HCT116 (cell line): ENCODE measurements at regions not wholly inside any gene's neighbourhood (a gene's known extent, or its start where the extent isn't known, plus 50 kb on each side); places are given as distances from the start of the nearest gene placed in this dataset.

ENCODE experiments used
- ATAC-seq: fragments of 200-7000 bp; cut with Tn5 transposase; 2 replicates; pipeline ENCODE4 v1.9.1; 2020; ENCODE audit warnings: mild to moderate bottlenecking, moderate library complexity
- BruUV-seq: library from RNA; stranded (reverse); fragments of 400-500 nt; replicated peaks from 2 replicates; lab custom pipeline; 2021; lab: Mats Ljungman, UMichigan
- CTCF ChIA-PET: fragments of 300-600 bp; sonication (Branson Sonifier 250); formaldehyde crosslinking; loops from one replicate; lab custom pipeline; 2021; ENCODE audit warnings: antibody characterized with exemption; lab: Charles Lee
- POLR2A ChIA-PET: fragments of 300-600, 350-600 bp; sonication (Branson Sonifier 250); formaldehyde crosslinking; loops from one replicate; lab custom pipeline; 2021; ENCODE audit warnings: antibody characterized with exemption; lab: Charles Lee
- RAD21 ChIA-PET, 2 experiments: fragments of 300-600 bp; sonication (Branson Sonifier 250); formaldehyde crosslinking; loops; one replicate each; lab custom pipeline; 2023; ENCODE audit warnings: low total read pairs in 2 of 2; ENCODE audit not compliant: uncharacterized antibody in 2 of 2, unreplicated experiment in 2 of 2, low non-redundant PET in 1 of 2; lab: Charles Lee
- DNase-seq: peaks from one replicate; pipeline ENCODE4 v3.0.0-alpha.2; 2010; ENCODE audit warnings: low read depth, low spot score
- H2AFZ ChIP-seq: fragments of 200-600 bp; shearing (Covaris generic), sonication (generic); 2 replicates; pipeline ENCODE4 v1.6.1; 2017; ENCODE audit warnings: low read depth, mixed run types, mixed read lengths, antibody characterized with exemption, low read length; ENCODE audit not compliant: poor library complexity, severe bottlenecking
- H3K27ac ChIP-seq: 2 replicates; pipeline ENCODE4 v1.5.1; 2012; ENCODE audit warnings: low read depth, low read length
- H3K27me3 ChIP-seq: fragments of 200-600 bp; sonication (generic); 2 replicates; pipeline ENCODE4 v1.6.1; 2016; ENCODE audit warnings: mixed run types, low read length, mixed read lengths; ENCODE audit not compliant: insufficient read depth
- H3K36me3 ChIP-seq, 2 experiments: fragments of 200-500 bp in 1 of 2; fragments of 200-600 bp in 1 of 2; sonication (Bioruptor generic) in 1 of 2; sonication (generic) in 1 of 2; 2 replicates each; pipeline versions ENCODE4 v1.5.1 to v1.6.1; 2014 to 2016; ENCODE audit warnings: low read length in 2 of 2, inconsistent platforms in 1 of 2, mixed read lengths in 1 of 2, mixed run types in 1 of 2; ENCODE audit not compliant: insufficient read depth in 2 of 2, control insufficient read depth in 1 of 2
- H3K4me1 ChIP-seq, 2 experiments: fragments of 200-600 bp in 1 of 2; sonication (generic) in 1 of 2; 2 replicates each; pipeline versions ENCODE4 v1.5.1 to v1.6.1; 2012 to 2017; ENCODE audit warnings: low read length in 2 of 2, inconsistent platforms in 1 of 2, mild to moderate bottlenecking in 1 of 2, mixed read lengths in 1 of 2, mixed run types in 1 of 2, moderate library complexity in 1 of 2; ENCODE audit not compliant: insufficient read depth in 2 of 2, control insufficient read depth in 1 of 2
- H3K4me2 ChIP-seq: fragments of 200-600 bp; sonication (generic); 2 replicates; pipeline ENCODE4 v1.6.1; 2017; ENCODE audit warnings: mixed run types, low read length, mixed read lengths
- H3K4me3 ChIP-seq, 2 experiments: fragments of 200-600 bp in 1 of 2; sonication (generic) in 1 of 2; replicated peaks in 1 of 2; 2 replicates each; pipeline ENCODE4 v1.5.1; 2011 to 2016; ENCODE audit warnings: low read length in 2 of 2, control low read depth in 1 of 2, low read depth in 1 of 2, mild to moderate bottlenecking in 1 of 2, mixed read lengths in 1 of 2, mixed run types in 1 of 2
- H3K79me2 ChIP-seq: fragments of 200-600 bp; sonication (generic); 2 replicates; pipeline ENCODE4 v1.6.1; 2017; ENCODE audit warnings: mild to moderate bottlenecking, mixed run types, low read length, moderate library complexity, mixed read lengths; ENCODE audit not compliant: insufficient read depth
- H3K9ac ChIP-seq: fragments of 200-600 bp; sonication (generic); 2 replicates; pipeline ENCODE4 v1.6.1; 2016; ENCODE audit warnings: low read length, mixed read lengths
- H3K9me2 ChIP-seq: fragments of 200-600 bp; sonication (generic), shearing (Covaris generic); 2 replicates; pipeline ENCODE4 v1.6.1; 2017; ENCODE audit warnings: mixed run types, mild to moderate bottlenecking, moderate library complexity; ENCODE audit not compliant: insufficient read depth
- H3K9me3 ChIP-seq, 2 experiments: fragments of 200-500 bp in 1 of 2; fragments of 200-600 bp in 1 of 2; sonication (Bioruptor generic) in 1 of 2; sonication (generic) in 1 of 2; 2 replicates each; pipeline ENCODE4 v1.6.1; 2014 to 2017; ENCODE audit warnings: low read length in 2 of 2, mixed read lengths in 2 of 2, inconsistent platforms in 1 of 2, low read depth in 1 of 2, mild to moderate bottlenecking in 1 of 2, mixed run types in 1 of 2, moderate library complexity in 1 of 2; ENCODE audit not compliant: control insufficient read depth in 1 of 2, insufficient read depth in 1 of 2
- H4K20me1 ChIP-seq: fragments of 200-600 bp; sonication (generic), shearing (Covaris generic); 2 replicates; pipeline ENCODE4 v1.6.1; 2017; ENCODE audit warnings: mixed run types, mild to moderate bottlenecking, moderate library complexity; ENCODE audit not compliant: insufficient read depth
- CBX3 ChIP-seq: IDR thresholded peaks from 2 replicates; pipeline ENCODE4 v1.6.1; 2012; ENCODE audit warnings: low read depth
- CEBPB ChIP-seq: IDR thresholded peaks from 2 replicates; pipeline ENCODE4 v1.6.1; 2012; ENCODE audit warnings: low read depth
- EGR1 ChIP-seq: IDR thresholded peaks from 2 replicates; pipeline ENCODE4 v1.6.1; 2012; ENCODE audit warnings: low read depth
- ELF1 ChIP-seq: IDR thresholded peaks from 2 replicates; pipeline ENCODE4 v1.6.1; 2012; ENCODE audit warnings: low read depth, borderline replicate concordance
- EZH2phosphoT487 ChIP-seq: fragments of 200-600 bp; IDR thresholded peaks from 2 replicates; pipeline ENCODE4 v1.6.1; 2018; ENCODE audit warnings: antibody characterized with exemption, borderline replicate concordance
- FOSL1 ChIP-seq: IDR thresholded peaks from 2 replicates; pipeline ENCODE4 v1.6.1; 2012; ENCODE audit warnings: low read depth
- JUND ChIP-seq: IDR thresholded peaks from 2 replicates; pipeline ENCODE4 v1.6.1; 2012
- POLR2A ChIP-seq: IDR thresholded peaks from 2 replicates; pipeline ENCODE4 v1.7.0; 2011; ENCODE audit warnings: borderline replicate concordance; ENCODE audit not compliant: insufficient read depth, insufficient read length; ENCODE audit errors: extremely low read depth
- POLR2AphosphoS5 ChIP-seq: IDR thresholded peaks from 2 replicates; pipeline ENCODE4 v1.6.1; 2011; ENCODE audit warnings: mild to moderate bottlenecking, low read depth, low read length, moderate library complexity
- SP1 ChIP-seq: IDR thresholded peaks from 2 replicates; pipeline ENCODE4 v1.6.1; 2012; ENCODE audit warnings: low read depth
- SRF ChIP-seq: IDR thresholded peaks from 2 replicates; pipeline ENCODE4 v1.6.1; 2012; ENCODE audit warnings: low read depth
- ZNF274 ChIP-seq: fragments of 200-500 bp; sonication (Bioruptor generic); IDR thresholded peaks from 2 replicates; pipeline ENCODE4 v1.6.1; 2014; ENCODE audit warnings: mild to moderate bottlenecking, low read depth, low read length, inconsistent platforms
- intact Hi-C: fragments of 100-400 bp; cut with micrococcal nuclease; formaldehyde crosslinking; loops from 2 replicates; pipeline ENCODE4 v1.10.0; 2022
- TF ChIP-seq, protein P1 (sequence below): IDR thresholded peaks from 2 replicates; pipeline ENCODE4 v1.6.1; 2012
- TF ChIP-seq, protein P2 (sequence below): IDR thresholded peaks from 2 replicates; pipeline ENCODE4 v1.6.1; 2011; ENCODE audit warnings: mild to moderate bottlenecking, low read length, moderate library complexity; ENCODE audit not compliant: insufficient replicate concordance; ENCODE audit errors: extremely low read depth
- TF ChIP-seq, protein P3 (sequence below), 3 experiments: fragments of 200-600 bp in 1 of 3; sonication (generic) in 1 of 3; IDR thresholded peaks in 2 of 3; conservative IDR thresholded peaks in 1 of 3; 2 replicates each; pipeline ENCODE4 v1.5.1; 2012 to 2017; ENCODE audit warnings: low read depth in 2 of 3, low read length in 2 of 3, antibody characterized with exemption in 1 of 3, borderline replicate concordance in 1 of 3, control low read depth in 1 of 3, mild to moderate bottlenecking in 1 of 3, mixed read lengths in 1 of 3, mixed run types in 1 of 3, moderate library complexity in 1 of 3; ENCODE audit not compliant: insufficient read depth in 1 of 3

DNA sequence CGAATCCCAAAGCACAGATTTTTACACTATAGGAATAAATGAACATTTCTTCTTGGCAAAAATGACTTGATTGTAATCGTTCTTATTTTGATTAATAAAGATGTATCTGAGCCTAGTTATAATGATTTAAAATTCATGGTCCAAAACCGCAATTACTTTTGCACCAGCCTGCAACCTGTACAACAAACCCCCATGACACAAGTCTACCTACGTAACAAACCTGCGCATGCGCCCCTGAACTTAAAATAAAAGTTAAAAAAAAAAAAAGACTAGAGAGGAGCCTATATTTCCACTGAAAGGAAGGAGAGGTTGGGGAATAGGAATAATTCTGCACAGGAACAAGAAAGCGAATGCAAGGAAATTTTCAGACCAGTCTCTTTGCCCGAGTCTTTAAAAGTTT, 145.2 kb downstream of the SCARB1 start (continued):
- TF ChIP-seq EGR1 (no peak), CBX3 (no peak), POLR2AphosphoS5 (no peak), FOSL1 (no peak)
- TF ChIP-seq, protein P1, sequence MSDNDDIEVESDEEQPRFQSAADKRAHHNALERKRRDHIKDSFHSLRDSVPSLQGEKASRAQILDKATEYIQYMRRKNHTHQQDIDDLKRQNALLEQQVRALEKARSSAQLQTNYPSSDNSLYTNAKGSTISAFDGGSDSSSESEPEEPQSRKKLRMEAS = no peak
- TF ChIP-seq, protein P2, sequence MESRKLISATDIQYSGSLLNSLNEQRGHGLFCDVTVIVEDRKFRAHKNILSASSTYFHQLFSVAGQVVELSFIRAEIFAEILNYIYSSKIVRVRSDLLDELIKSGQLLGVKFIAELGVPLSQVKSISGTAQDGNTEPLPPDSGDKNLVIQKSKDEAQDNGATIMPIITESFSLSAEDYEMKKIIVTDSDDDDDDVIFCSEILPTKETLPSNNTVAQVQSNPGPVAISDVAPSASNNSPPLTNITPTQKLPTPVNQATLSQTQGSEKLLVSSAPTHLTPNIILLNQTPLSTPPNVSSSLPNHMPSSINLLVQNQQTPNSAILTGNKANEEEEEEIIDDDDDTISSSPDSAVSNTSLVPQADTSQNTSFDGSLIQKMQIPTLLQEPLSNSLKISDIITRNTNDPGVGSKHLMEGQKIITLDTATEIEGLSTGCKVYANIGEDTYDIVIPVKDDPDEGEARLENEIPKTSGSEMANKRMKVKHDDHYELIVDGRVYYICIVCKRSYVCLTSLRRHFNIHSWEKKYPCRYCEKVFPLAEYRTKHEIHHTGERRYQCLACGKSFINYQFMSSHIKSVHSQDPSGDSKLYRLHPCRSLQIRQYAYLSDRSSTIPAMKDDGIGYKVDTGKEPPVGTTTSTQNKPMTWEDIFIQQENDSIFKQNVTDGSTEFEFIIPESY = no peak
- TF ChIP-seq, all 23 proteins: peak for 0

DNA sequence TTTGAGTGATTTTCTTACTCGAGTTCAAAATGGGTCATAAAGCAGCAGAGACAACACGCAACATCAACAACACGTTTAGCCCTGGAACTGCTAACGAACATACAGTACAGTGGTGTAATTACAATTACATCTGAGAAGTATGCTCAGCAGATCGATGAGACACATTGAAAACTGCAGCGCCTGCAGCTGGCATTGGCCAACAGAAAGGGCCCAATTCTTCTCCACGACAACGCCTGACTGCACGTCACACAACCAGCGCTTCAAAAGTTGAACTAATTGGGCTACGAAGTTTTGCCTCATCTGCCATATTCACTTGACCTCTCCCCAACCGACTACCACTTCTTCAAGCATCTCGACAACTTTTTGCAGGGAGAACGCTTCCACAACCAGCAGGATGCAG, 145.6 kb downstream of the SCARB1 start:
- Histone ChIP-seq H3K4me1 (peaks cover 6 to 19% of the 10 kb centered on the region in 2 experiments; a peak in 3 of 4 replicates), H3K79me2 (no peaks in the 10 kb centered on the region), H3K9me3 (no peaks in the 10 kb centered on the region), H3K4me3 (no peak overlapping the region), H3K27me3 (no peaks in the 10 kb centered on the region), H3K27ac (no peak overlapping the region), H2AFZ (no peak overlapping the region), H3K4me2 (no peak overlapping the region)
- no TSS peak for BruUV-seq
- POLR2A ChIA-PET = no interaction called here
- RAD21 ChIA-PET = no interaction called here
- intact Hi-C loops = no loop called here
- ATAC-seq = no peak
- TF ChIP-seq, protein P1 = no peak
- TF ChIP-seq CEBPB = no peak
- TF ChIP-seq, protein P3, sequence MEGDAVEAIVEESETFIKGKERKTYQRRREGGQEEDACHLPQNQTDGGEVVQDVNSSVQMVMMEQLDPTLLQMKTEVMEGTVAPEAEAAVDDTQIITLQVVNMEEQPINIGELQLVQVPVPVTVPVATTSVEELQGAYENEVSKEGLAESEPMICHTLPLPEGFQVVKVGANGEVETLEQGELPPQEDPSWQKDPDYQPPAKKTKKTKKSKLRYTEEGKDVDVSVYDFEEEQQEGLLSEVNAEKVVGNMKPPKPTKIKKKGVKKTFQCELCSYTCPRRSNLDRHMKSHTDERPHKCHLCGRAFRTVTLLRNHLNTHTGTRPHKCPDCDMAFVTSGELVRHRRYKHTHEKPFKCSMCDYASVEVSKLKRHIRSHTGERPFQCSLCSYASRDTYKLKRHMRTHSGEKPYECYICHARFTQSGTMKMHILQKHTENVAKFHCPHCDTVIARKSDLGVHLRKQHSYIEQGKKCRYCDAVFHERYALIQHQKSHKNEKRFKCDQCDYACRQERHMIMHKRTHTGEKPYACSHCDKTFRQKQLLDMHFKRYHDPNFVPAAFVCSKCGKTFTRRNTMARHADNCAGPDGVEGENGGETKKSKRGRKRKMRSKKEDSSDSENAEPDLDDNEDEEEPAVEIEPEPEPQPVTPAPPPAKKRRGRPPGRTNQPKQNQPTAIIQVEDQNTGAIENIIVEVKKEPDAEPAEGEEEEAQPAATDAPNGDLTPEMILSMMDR (IDR thresholded peaks at IDR 0.05 in 2 of 3, conservative IDR thresholded peaks at IDR 0.05 in 1 of 3; ENCODE audit: borderline replicate concordance in 1 of 3, insufficient read depth in 1 of 3, low read depth in 2 of 3, low read length in 2 of 3) = no peak
- no peak for TF ChIP-seq SRF
- TF ChIP-seq ELF1 = no peak
- no peak for TF ChIP-seq JUND
- TF ChIP-seq CBX3 = no peak
- TF ChIP-seq EGR1 = no peak
- TF ChIP-seq POLR2A = no peak
- TF ChIP-seq ZNF274 = no peak
- no peak for TF ChIP-seq EZH2phosphoT487
- TF ChIP-seq SP1 = no peak
- TF ChIP-seq, all 23 proteins: peak for 0
- Histone ChIP-seq H3K9ac (no peak overlapping the region), H4K20me1 (no peaks in the 10 kb centered on the region), H3K9me2 (no peaks in the 10 kb centered on the region), H3K36me3 (no peaks in the 10 kb centered on the region)
- CTCF ChIA-PET = no interaction called here
- DNase-seq = no peak
